Right lobe of liver (tissue), 6 donors: ENCODE measurements at regions not wholly inside any gene's neighbourhood (a gene's known extent, or its start where the extent isn't known, plus 50 kb on each side); places are given as distances from the start of the nearest gene placed in this dataset.

Experiments
- ATAC-seq, 4 donors: fragments of 200-7000 bp; cut with Tn5 transposase; one replicate each; pipeline ENCODE4 v1.9.1; 2020; ENCODE audit warnings: mild to moderate bottlenecking in 4 of 4, moderate library complexity in 4 of 4
- DNase-seq, 3 donors: peaks; one replicate each; pipeline ENCODE4 v3.0.0-alpha.2; 2020
- H3K27ac ChIP-seq, 3 donors: fragments of 200-600 bp; one replicate each; pipeline ENCODE4 v1.8.0; 2022
- H3K27me3 ChIP-seq, 2 donors: fragments of 200-600 bp; one replicate each; pipeline ENCODE4 v1.8.0; 2022
- H3K36me3 ChIP-seq, 4 donors: fragments of 200-600 bp; sonication (generic) in 1 of 4; one replicate each; pipeline versions ENCODE4 v1.5.1 to v1.8.0; 2017 to 2022; ENCODE audit warnings: control low read depth in 1 of 4
- H3K4me1 ChIP-seq, 4 donors: fragments of 200-600 bp; sonication (generic) in 1 of 4; one replicate each; pipeline versions ENCODE4 v1.5.1 to v1.8.0; 2017 to 2022; ENCODE audit warnings: control low read depth in 1 of 4
- H3K4me3 ChIP-seq, 3 donors: fragments of 200-600 bp; one replicate each; pipeline ENCODE4 v1.8.0; 2022
- H3K9me3 ChIP-seq, 4 donors: fragments of 200-600 bp; sonication (generic) in 1 of 4; one replicate each; pipeline versions ENCODE4 v1.5.1 to v1.8.0; 2017 to 2022; ENCODE audit warnings: control low read depth in 1 of 4
- CTCF ChIP-seq, 4 donors: fragments of 200-600 bp in 3 of 4; fragments of 450-650 bp in 1 of 4; IDR thresholded peaks; one replicate each; pipeline versions ENCODE4 v1.5.1 to v1.8.0; 2016 to 2022; ENCODE audit warnings: antibody characterized with exemption in 4 of 4, mild to moderate bottlenecking in 2 of 4
- POLR2A ChIP-seq: fragments of 450-650 bp; IDR thresholded peaks from one replicate; pipeline ENCODE4 v1.6.1; 2017; ENCODE audit warnings: antibody characterized with exemption, mild to moderate bottlenecking
- WGBS: methylation state at CpG from one replicate; pipeline ENCODE4 v1.1.6; 2018; ENCODE audit warnings: low coverage, low lambda C conversion rate; ENCODE audit not compliant: insufficient coverage; ENCODE audit errors: missing lambda C conversion rate; 5-methylcytosine and 5-hydroxymethylcytosine counted together
- intact Hi-C, 2 donors: fragments of 100-400 bp; cut with DNase I; formaldehyde crosslinking; loops; one replicate each; pipeline versions ENCODE4 v1.11.2 to v1.14.1; 2022
- donor health status: DM: no; HTN: yes; CAD: no.
- donor health status: DM: no; HTN: no; CAD: no.
- donor health status: DM: no; HTN: no; CAD: no.
- donor health status: DM: no; HTN: yes; CAD: no.
- donor health status: DM: no; HTN: yes; CAD: no.

- Histone ChIP-seq H3K4me1 (no peaks in the 10 kb centered on the region), H3K27me3 (no peaks in the 10 kb centered on the region), H3K36me3 (no peaks in the 10 kb centered on the region), H3K9me3 (no peaks in the 10 kb centered on the region), H3K27ac (no peak overlapping the region), H3K4me3 (no peak overlapping the region)
- intact Hi-C loops, result no loop called here
- ATAC-seq, result no peak
- DNase-seq, result no peak
- WGBS, result 41% methylated on average over 3 of the region's 6 CpGs
- TF ChIP-seq CTCF (IDR thresholded peaks at IDR 0.05) (no peak), POLR2A (no peak)
Observed at GRCh38 chr2:121866789-121867188, 111.3 kb downstream of the TSN start.

GRCh38 chr2:121868652-121869051 is 113.2 kb downstream of the TSN start:
- TF ChIP-seq POLR2A, result no peak
- no peak for TF ChIP-seq CTCF (IDR thresholded peaks at IDR 0.05)
- H3K9me3 ChIP-seq, result no peaks in the 10 kb centered on the region
- intact Hi-C loops, result no loop called here
- 44% methylated on average over 1 of the region's 1 CpG for WGBS
- H3K4me3 ChIP-seq, result no peak overlapping the region
- no peaks in the 10 kb centered on the region for H3K27me3 ChIP-seq
- H3K27ac ChIP-seq, result no peak overlapping the region
- DNase-seq, result no peak
- no peaks in the 10 kb centered on the region for H3K4me1 ChIP-seq
- no peaks in the 10 kb centered on the region for H3K36me3 ChIP-seq
- ATAC-seq, result no peak

GRCh38 chr2:121869363-121869762 is 113.9 kb downstream of the TSN start:
- Histone ChIP-seq H3K36me3 (no peaks in the 10 kb centered on the region), H3K4me3 (no peak overlapping the region), H3K27ac (no peak overlapping the region), H3K4me1 (no peaks in the 10 kb centered on the region), H3K9me3 (no peaks in the 10 kb centered on the region), H3K27me3 (no peaks in the 10 kb centered on the region)
- DNase-seq, result no peak
- 29% methylated on average over 4 of the region's 7 CpGs for WGBS
- no peak for TF ChIP-seq CTCF (IDR thresholded peaks at IDR 0.05)
- no peak for TF ChIP-seq POLR2A
- no peak for ATAC-seq
- intact Hi-C loops, result no loop called here

GRCh38 chr2:121869873-121870272 is 114.4 kb downstream of the TSN start:
- no peak for DNase-seq
- H3K27ac ChIP-seq, result no peak overlapping the region
- TF ChIP-seq POLR2A (no peak), CTCF (IDR thresholded peaks at IDR 0.05) (no peak)
- no peak overlapping the region for H3K4me3 ChIP-seq
- peak in 1 of 4 donors; percentile 10 for ATAC-seq
- WGBS, result 30% methylated on average over 3 of the region's 5 CpGs
- no peaks in the 10 kb centered on the region for H3K27me3 ChIP-seq
- H3K4me1 ChIP-seq, result no peaks in the 10 kb centered on the region
- H3K9me3 ChIP-seq, result no peaks in the 10 kb centered on the region
- intact Hi-C loops, result no loop called here
- no peaks in the 10 kb centered on the region for H3K36me3 ChIP-seq

GRCh38 chr2:121872651-121873050 is 117.2 kb downstream of the TSN start:
- WGBS, result no CpG with 5 or more reads among the region's 2 CpGs
- no peaks in the 10 kb centered on the region for H3K9me3 ChIP-seq
- ATAC-seq (no peak), DNase-seq (no peak)
- H3K4me1 ChIP-seq, result no peaks in the 10 kb centered on the region
- intact Hi-C loops, result no loop called here
- H3K27ac ChIP-seq, result no peak overlapping the region
- no peaks in the 10 kb centered on the region for H3K36me3 ChIP-seq
- TF ChIP-seq POLR2A (no peak), CTCF (IDR thresholded peaks at IDR 0.05) (no peak)
- no peaks in the 10 kb centered on the region for H3K27me3 ChIP-seq
- no peak overlapping the region for H3K4me3 ChIP-seq
